B cell (primary cell): ENCODE measurements at regions not wholly inside any gene's neighbourhood (a gene's known extent, or its start where the extent isn't known, plus 50 kb on each side); places are given as distances from the start of the nearest gene placed in this dataset.

Source experiments
- ATAC-seq: fragments of 200-7000 bp; cut with Tn5 transposase; one replicate; pipeline ENCODE4 v1.10.0; 2021; ENCODE audit warnings: low read depth, mild to moderate bottlenecking, moderate number of reproducible peaks, moderate library complexity
- CTCF ChIA-PET: fragments of 350-600 bp; sonication (Branson Sonifier 250); formaldehyde crosslinking; loops from one replicate; lab custom pipeline; 2021; ENCODE audit warnings: antibody characterized with exemption, inconsistent platforms; lab: Charles Lee
- POLR2A ChIA-PET: fragments of 350-600 bp; sonication (Branson Sonifier 250); formaldehyde crosslinking; loops from one replicate; lab custom pipeline; 2021; ENCODE audit warnings: antibody characterized with exemption; lab: Charles Lee
- DNase-seq: peaks from one replicate; pipeline ENCODE4 v3.0.0; 2013
- H2AFZ ChIP-seq: 2 replicates; pipeline ENCODE4 v1.6.1; 2012; ENCODE audit warnings: mild to moderate bottlenecking, low read depth, low read length; ENCODE audit not compliant: insufficient read depth, poor library complexity, severe bottlenecking
- H3K27ac ChIP-seq, 2 donors: 1 replicate in 1 of 2; 2 replicates in 1 of 2; pipeline ENCODE4 v1.5.1; 2012 to 2013; ENCODE audit warnings: low read length in 2 of 2, mild to moderate bottlenecking in 2 of 2, moderate library complexity in 1 of 2
- H3K27me3 ChIP-seq, 4 experiments: fragments of 200-600 bp in 1 of 4; sonication (generic) in 1 of 4; replicated peaks in 1 of 4; 1 replicate in 2 of 4; 2 replicates in 2 of 4; pipeline versions ENCODE4 v1.6.1 to v1.7.0; 2013 to 2016; ENCODE audit warnings: low read length in 3 of 4, mild to moderate bottlenecking in 2 of 4, mixed read lengths in 1 of 4, moderate library complexity in 1 of 4; ENCODE audit not compliant: insufficient read depth in 4 of 4, control insufficient read depth in 3 of 4; ENCODE audit errors: control extremely low read depth in 1 of 4
- H3K36me3 ChIP-seq, 2 experiments: replicated peaks in 1 of 2; 1 replicate in 1 of 2; 2 replicates in 1 of 2; pipeline versions ENCODE4 v1.6.1 to v1.7.1; 2013; ENCODE audit warnings: low read length in 1 of 2; ENCODE audit not compliant: insufficient read depth in 2 of 2, control insufficient read depth in 1 of 2; ENCODE audit errors: control extremely low read depth in 1 of 2, extremely low read depth in 1 of 2
- H3K4me1 ChIP-seq, 2 donors: fragments of 200-600 bp in 1 of 2; sonication (generic) in 1 of 2; 1 replicate in 1 of 2; 2 replicates in 1 of 2; pipeline versions ENCODE4 v1.5.1 to v1.6.1; 2013 to 2017; ENCODE audit warnings: low read length in 2 of 2; ENCODE audit not compliant: control insufficient read depth in 2 of 2, insufficient read depth in 2 of 2
- H3K4me2 ChIP-seq: replicated peaks from 2 replicates; pipeline ENCODE3; 2012; ENCODE audit warnings: mild to moderate bottlenecking, low read depth, low read length; ENCODE audit not compliant: poor library complexity, severe bottlenecking
- H3K4me3 ChIP-seq, 5 experiments: fragments of 200-600 bp in 1 of 5; sonication (generic) in 1 of 5; 1 replicate in 3 of 5; 2 replicates in 2 of 5; pipeline versions ENCODE4 v1.5.1 to v1.7.0; 2011 to 2016; ENCODE audit warnings: low read length in 4 of 5, mild to moderate bottlenecking in 4 of 5, low read depth in 2 of 5, control low read depth in 1 of 5, moderate library complexity in 1 of 5; ENCODE audit not compliant: insufficient read depth in 1 of 5; ENCODE audit errors: control extremely low read depth in 1 of 5, extremely low read depth in 1 of 5
- H3K79me2 ChIP-seq: fragments of 200-600 bp; sonication (generic); one replicate; pipeline ENCODE4 v1.6.0; 2016; ENCODE audit warnings: low read length; ENCODE audit not compliant: control insufficient read depth, insufficient read depth
- H3K9ac ChIP-seq: fragments of 200-600 bp; sonication (generic); 2 replicates; pipeline ENCODE4 v1.6.1; 2017; ENCODE audit warnings: mild to moderate bottlenecking, low read length, moderate library complexity
- H3K9me3 ChIP-seq, 3 donors: one replicate each; pipeline versions ENCODE4 v1.6.1 to v1.7.1; 2013; ENCODE audit warnings: low read length in 2 of 3; ENCODE audit not compliant: control insufficient read depth in 2 of 3, insufficient read depth in 1 of 3; ENCODE audit errors: control extremely low read depth in 1 of 3
- H4K20me1 ChIP-seq: 2 replicates; pipeline ENCODE4 v1.6.0; 2012; ENCODE audit warnings: mild to moderate bottlenecking, low read length; ENCODE audit not compliant: insufficient read depth, control insufficient read depth, poor library complexity, severe bottlenecking
- H3K27ac Mint-ChIP-seq: one replicate; pipeline ENCODE4 v1.8.0; 2021; ENCODE audit warnings: mixed read lengths
- H3K27me3 Mint-ChIP-seq: one replicate; pipeline ENCODE4 v1.8.0; 2021; ENCODE audit warnings: mixed read lengths
- H3K4me1 Mint-ChIP-seq: one replicate; pipeline ENCODE4 v1.8.0; 2021; ENCODE audit warnings: mixed read lengths
- H3K4me3 Mint-ChIP-seq: one replicate; pipeline ENCODE4 v1.8.0; 2021; ENCODE audit warnings: mixed read lengths
- H3K9me3 Mint-ChIP-seq: one replicate; pipeline ENCODE4 v1.8.0; 2022; ENCODE audit warnings: mixed read lengths; ENCODE audit not compliant: insufficient read depth
- CTCF ChIP-seq: fragments of 200-600 bp; IDR thresholded peaks from one replicate; pipeline ENCODE4 v1.8.0; 2022; ENCODE audit warnings: antibody characterized with exemption, mild to moderate bottlenecking
- EZH2 ChIP-seq: IDR thresholded peaks from 2 replicates; pipeline ENCODE4 v1.6.1; 2012; ENCODE audit warnings: borderline replicate concordance, low read depth, mild to moderate bottlenecking, moderate library complexity, low read length; ENCODE audit not compliant: insufficient read depth, poor library complexity, severe bottlenecking
- WGBS: methylation state at CpG from one replicate; pipeline ENCODE4 v1.1.5; 2013; ENCODE audit warnings: missing lambda C conversion rate; ENCODE audit not compliant: insufficient coverage; 5-methylcytosine and 5-hydroxymethylcytosine counted together
- intact Hi-C: fragments of 100-400 bp; cut with micrococcal nuclease; formaldehyde crosslinking; loops from one replicate; pipeline ENCODE4 v1.10.0; 2022

- no peak for DNase-seq
- no peaks in the 10 kb centered on the region for H4K20me1 ChIP-seq
- H3K79me2 ChIP-seq, result no peaks in the 10 kb centered on the region
- ChIA-PET POLR2A (no interaction called here), CTCF (interaction anchor here (1.1 to 1.7 kb wide), 2 partner anchors 8 to 1097 kb away, joined by 3 to 12 read pairs; partner anchors contain the start of gene EPHB1)
- H3K27ac ChIP-seq, result no peak overlapping the region
- no peak overlapping the region for H3K27ac Mint-ChIP-seq
- no peaks in the 10 kb centered on the region for H3K9me3 Mint-ChIP-seq
- intact Hi-C loops, result no loop called here
- no peak overlapping the region for H3K9ac ChIP-seq
- H3K4me2 ChIP-seq, result no peak overlapping the region
- no peak overlapping the region for H2AFZ ChIP-seq
- H3K36me3 ChIP-seq, result no peaks in the 10 kb centered on the region
- H3K27me3 Mint-ChIP-seq, result peaks cover 14% of the 10 kb centered on the region
- no peaks in the 10 kb centered on the region for H3K9me3 ChIP-seq
- H3K4me1 Mint-ChIP-seq, result no peaks in the 10 kb centered on the region
- 78% methylated on average over 4 of the region's 4 CpGs for WGBS
- H3K4me3 Mint-ChIP-seq, result no peak overlapping the region
- no peaks in the 10 kb centered on the region for H3K4me1 ChIP-seq
- H3K4me3 ChIP-seq, result no peak overlapping the region
- no peaks in the 10 kb centered on the region for H3K27me3 ChIP-seq
- TF ChIP-seq CTCF (no peak), EZH2 (no peak)
- no peak for ATAC-seq
Observed at GRCh38 chr3:135891121-135891520, 74.4 kb upstream of the PPP2R3A start.

- intact Hi-C loops, result no loop called here
- Mint-ChIP-seq H3K4me1 (no peaks in the 10 kb centered on the region), H3K27me3 (peaks cover 12% of the 10 kb centered on the region), H3K9me3 (no peaks in the 10 kb centered on the region), H3K4me3 (no peak overlapping the region), H3K27ac (no peak overlapping the region)
- Histone ChIP-seq H3K9ac (no peak overlapping the region), H3K4me2 (no peak overlapping the region), H3K4me3 (no peak overlapping the region), H3K36me3 (no peaks in the 10 kb centered on the region), H3K79me2 (no peaks in the 10 kb centered on the region), H3K27me3 (no peaks in the 10 kb centered on the region), H3K9me3 (no peaks in the 10 kb centered on the region), H2AFZ (no peak overlapping the region), H3K27ac (no peak overlapping the region), H4K20me1 (no peaks in the 10 kb centered on the region), H3K4me1 (no peaks in the 10 kb centered on the region)
- DNase-seq, result peak; percentile 56
- WGBS, result no CpG with 5 or more reads among the region's 3 CpGs
- TF ChIP-seq CTCF (peak; percentile 79), EZH2 (no peak)
- ChIA-PET POLR2A (no interaction called here), CTCF (interaction anchor here (0.8 to 3.1 kb wide), 4 partner anchors 8 to 1294 kb away, joined by 3 to 27 read pairs (median 10); partner anchors contain the start of gene EPHB1)
- ATAC-seq, result no peak
Observed at GRCh38 chr3:135895106-135895733, 70.3 kb upstream of the PPP2R3A start.
